DMS 273 (cell line): ENCODE measurements at regions not wholly inside any gene's neighbourhood (a gene's known extent, or its start where the extent isn't known, plus 50 kb on each side); places are given as distances from the start of the nearest gene placed in this dataset.

Experiments used
- DNase-seq: peaks from one replicate; lab custom pipeline; 2025; ENCODE audit not compliant: unreplicated experiment; lab: John Stamatoyannopoulos, UW

GRCh38 chr18:40524881-40525280 is 1430.2 kb upstream of the PIK3C3 start:
- no peak for DNase-seq

GRCh38 chr18:40523287-40523686 is 1431.7 kb upstream of the PIK3C3 start:
- no peak for DNase-seq

GRCh38 chr18:40501026-40501425 is 1454.0 kb upstream of the PIK3C3 start:
- DNase-seq = no peak

GRCh38 chr18:40494603-40495002 is 1460.4 kb upstream of the PIK3C3 start:
- DNase-seq = no peak

- no peak for DNase-seq
These were observed 1461.7 kb upstream of the PIK3C3 start for GRCh38 chr18:40493316-40493715.

- no peak for DNase-seq
These were observed 1465.7 kb upstream of the PIK3C3 start for GRCh38 chr18:40489301-40489700.

- DNase-seq = no peak
These were observed 1469.7 kb upstream of the PIK3C3 start for GRCh38 chr18:40485318-40485717.

GRCh38 chr18:40473221-40474029 is 1481.6 kb upstream of the PIK3C3 start:
- peak; percentile 7 for DNase-seq

- DNase-seq = no peak
These were observed 1484.3 kb upstream of the PIK3C3 start for GRCh38 chr18:40470723-40471122.

GRCh38 chr18:40469851-40470250 is 1485.2 kb upstream of the PIK3C3 start:
- no peak for DNase-seq

- DNase-seq = no peak
These were observed 1485.7 kb upstream of the PIK3C3 start for GRCh38 chr18:40469316-40469715.

- DNase-seq = no peak
These were observed 1491.0 kb upstream of the PIK3C3 start for GRCh38 chr18:40464032-40464431.

- no peak for DNase-seq
These were observed 1501.1 kb upstream of the PIK3C3 start for GRCh38 chr18:40453903-40454302.

GRCh38 chr18:40452599-40452998 is 1502.4 kb upstream of the PIK3C3 start:
- DNase-seq = no peak

- DNase-seq = peak; percentile 9
These were observed 1504.3 kb upstream of the PIK3C3 start for GRCh38 chr18:40450751-40451150.

GRCh38 chr18:40447820-40448219 is 1507.2 kb upstream of the PIK3C3 start:
- DNase-seq = no peak

GRCh38 chr18:40440088-40440487 is 1514.9 kb upstream of the PIK3C3 start:
- no peak for DNase-seq

- DNase-seq = peak; percentile 40
These were observed 1517.5 kb upstream of the PIK3C3 start for GRCh38 chr18:40437517-40437916.

GRCh38 chr18:40431071-40431985 is 1523.7 kb upstream of the PIK3C3 start:
- no peak for DNase-seq

GRCh38 chr18:40423291-40423690 is 1531.7 kb upstream of the PIK3C3 start:
- DNase-seq = peak; percentile 34

GRCh38 chr18:40420675-40421074 is 1534.4 kb upstream of the PIK3C3 start:
- DNase-seq = no peak

GRCh38 chr18:40417501-40417900 is 1537.5 kb upstream of the PIK3C3 start:
- no peak for DNase-seq
